Muscle layer of duodenum (tissue), 2 donors: ENCODE measurements at regions not wholly inside any gene's neighbourhood (a gene's known extent, or its start where the extent isn't known, plus 50 kb on each side); places are given as distances from the start of the nearest gene placed in this dataset.
A peak's percentile ranks its signal among the peaks of the same experiment; 100 is the strongest.

Experiments used
- H3K27ac ChIP-seq: one replicate; pipeline ENCODE4 v1.7.0; 2013; ENCODE audit warnings: mild to moderate bottlenecking, low read length
- H3K27me3 ChIP-seq: one replicate; pipeline ENCODE4 v1.7.0; 2013; ENCODE audit warnings: low read depth, mild to moderate bottlenecking, control low read depth, low read length
- H3K36me3 ChIP-seq, 2 donors: one replicate each; pipeline ENCODE4 v1.7.0; 2013; ENCODE audit warnings: low read length in 2 of 2, control low read depth in 1 of 2, mild to moderate bottlenecking in 1 of 2; ENCODE audit not compliant: insufficient read depth in 2 of 2, control insufficient read depth in 1 of 2
- H3K4me1 ChIP-seq, 2 donors: one replicate each; pipeline ENCODE4 v1.7.0; 2013; ENCODE audit warnings: low read length in 2 of 2, mild to moderate bottlenecking in 2 of 2, control low read depth in 1 of 2, moderate library complexity in 1 of 2; ENCODE audit not compliant: insufficient read depth in 2 of 2, control insufficient read depth in 1 of 2
- H3K4me3 ChIP-seq, 2 donors: one replicate each; pipeline ENCODE4 v1.7.0; 2013; ENCODE audit warnings: low read length in 2 of 2, low read depth in 1 of 2, mild to moderate bottlenecking in 1 of 2
- H3K9me3 ChIP-seq, 2 donors: one replicate each; pipeline ENCODE4 v1.7.0; 2013; ENCODE audit warnings: low read length in 2 of 2, control low read depth in 1 of 2, mild to moderate bottlenecking in 1 of 2; ENCODE audit not compliant: control insufficient read depth in 1 of 2
- donor health status: healthy.

DNA sequence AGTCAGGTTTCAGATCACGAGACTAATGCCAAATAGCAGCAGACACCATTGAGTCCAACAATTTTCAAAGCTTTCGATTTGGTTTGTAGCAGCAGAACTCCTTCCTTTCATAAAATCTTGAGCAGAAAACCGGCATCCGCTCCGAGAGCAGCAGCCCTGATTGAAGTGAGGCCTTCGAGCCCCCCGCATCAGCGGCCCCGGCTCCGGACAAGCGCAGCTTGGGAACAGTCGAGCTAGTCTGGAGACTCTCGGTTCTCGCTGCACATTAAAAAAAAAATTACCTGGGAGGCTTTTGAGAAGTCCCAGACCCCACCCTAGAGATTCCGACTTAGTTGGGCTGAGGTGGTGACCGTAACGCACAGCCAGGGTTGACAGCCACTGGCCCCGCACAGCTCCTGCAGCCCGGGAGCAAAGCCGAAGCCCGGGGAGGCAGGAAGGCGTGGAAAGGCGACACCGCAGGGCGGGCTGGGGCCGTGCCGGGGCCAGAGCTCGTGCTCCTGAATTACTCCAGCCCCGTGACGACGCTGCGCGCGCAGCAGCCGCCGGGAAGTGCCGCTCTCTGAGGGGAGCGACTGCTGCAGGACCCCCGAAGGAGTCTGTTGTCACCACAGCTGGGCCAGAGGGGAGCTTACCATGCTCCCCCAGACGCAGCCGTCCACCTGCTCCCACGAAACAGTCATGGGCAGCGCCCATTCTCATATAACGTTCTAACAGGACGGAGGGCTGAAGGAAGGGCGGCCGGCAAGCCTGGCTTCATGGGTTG lies 57.8 kb downstream of the SPATA19 start:
- Histone ChIP-seq H3K27me3 (peaks cover 11% of the 10 kb centered on the region), H3K9me3 (no peaks in the 10 kb centered on the region), H3K4me3 (peak overlapping the region; percentile 7 to 62)

DNA sequence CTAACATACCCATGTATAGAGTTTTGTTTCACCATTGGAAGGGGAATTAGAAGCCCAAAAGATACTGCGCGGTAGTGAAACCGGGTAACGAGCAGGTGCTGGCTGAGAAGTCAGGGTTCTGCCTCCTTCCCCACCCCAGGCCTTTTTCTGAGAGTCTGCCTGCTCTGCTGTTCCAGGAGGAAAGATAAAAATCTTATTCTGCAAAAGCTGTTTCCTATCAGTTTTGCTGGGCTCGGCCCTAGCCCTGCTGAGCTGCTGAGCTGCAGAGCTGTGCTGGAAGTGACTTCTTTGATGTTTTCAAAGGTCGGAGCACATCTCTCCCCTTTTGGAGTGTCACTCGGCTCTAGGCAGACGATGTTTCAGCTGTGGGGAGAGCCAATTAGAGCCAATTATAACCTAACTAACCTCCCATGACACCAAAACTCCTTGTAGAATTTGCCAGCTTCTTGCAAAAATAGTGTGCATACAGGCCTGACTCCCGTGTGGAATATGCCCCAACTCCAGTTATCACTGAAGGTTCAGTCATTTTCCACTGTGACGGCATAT lies 59.4 kb downstream of the SPATA19 start:
- H3K36me3 ChIP-seq, result no peaks in the 10 kb centered on the region
- no peak overlapping the region for H3K4me3 ChIP-seq
- peaks cover 11% of the 10 kb centered on the region for H3K27me3 ChIP-seq
- no peak overlapping the region for H3K27ac ChIP-seq
- peaks cover 0 to 6% of the 10 kb centered on the region in 2 donors for H3K4me1 ChIP-seq
- no peaks in the 10 kb centered on the region for H3K9me3 ChIP-seq

More for the DNA sequence above, 57.8 kb downstream of the SPATA19 start:
- Histone ChIP-seq H3K4me1 (peaks cover 0 to 6% of the 10 kb centered on the region in 2 donors), H3K27ac (no peak overlapping the region), H3K36me3 (no peaks in the 10 kb centered on the region)

DNA sequence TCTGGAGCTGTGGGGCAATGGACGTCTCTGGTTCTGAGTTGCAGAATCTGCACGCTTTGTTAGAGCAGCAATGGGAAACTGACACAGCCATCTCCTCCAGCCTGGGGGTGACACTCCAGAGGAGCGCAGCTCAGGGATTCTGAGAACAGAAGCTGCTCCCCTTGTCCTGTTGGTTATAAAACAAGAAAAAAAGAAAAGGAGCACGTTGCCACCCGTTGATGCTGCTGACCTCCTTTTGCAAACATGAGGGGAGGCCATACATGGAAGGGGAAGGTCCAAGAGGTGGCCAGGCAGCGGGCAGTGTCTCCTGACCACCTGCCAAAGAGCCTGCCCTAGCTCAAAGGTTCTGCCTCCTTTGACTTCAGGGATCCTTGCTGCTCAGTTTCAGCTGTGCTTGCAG lies 61.0 kb downstream of the SPATA19 start:
- Histone ChIP-seq H3K36me3 (no peaks in the 10 kb centered on the region), H3K27ac (no peak overlapping the region), H3K4me1 (peaks cover 0 to 6% of the 10 kb centered on the region in 2 donors), H3K9me3 (no peaks in the 10 kb centered on the region), H3K4me3 (no peak overlapping the region), H3K27me3 (peaks cover 11% of the 10 kb centered on the region)

DNA sequence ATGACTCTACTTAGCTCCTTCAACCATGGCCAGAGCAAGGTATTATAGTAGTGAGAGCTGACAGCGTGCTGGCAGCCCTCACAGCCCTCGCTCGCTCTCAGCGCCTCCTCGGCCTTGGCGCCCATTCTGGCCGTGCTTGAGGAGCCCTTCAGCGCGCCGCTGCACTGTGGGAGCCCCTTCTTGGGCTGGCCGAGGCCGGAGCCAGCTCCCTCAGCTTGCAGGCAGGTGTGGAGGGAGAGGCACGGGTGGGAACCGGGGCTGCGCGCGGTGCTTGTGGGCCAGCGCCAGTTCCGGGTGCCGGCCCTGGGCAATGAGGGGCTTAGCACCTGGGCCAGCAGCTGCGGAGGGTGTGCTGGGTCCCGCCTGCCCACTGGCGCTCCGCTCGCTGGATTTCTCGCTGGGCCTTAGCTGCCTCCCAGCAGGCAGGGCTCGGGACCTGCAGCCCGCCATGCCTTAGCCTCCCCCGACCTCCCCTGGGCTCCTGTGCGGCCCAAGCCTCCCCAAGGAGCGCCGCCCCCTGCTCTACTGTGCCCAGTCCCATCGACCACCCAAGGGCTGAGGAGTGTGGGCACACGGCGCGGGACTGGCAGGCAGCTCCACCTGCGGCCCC lies 63.1 kb downstream of the SPATA19 start:
- Histone ChIP-seq H3K27me3 (peaks cover 1% of the 10 kb centered on the region), H3K27ac (no peak overlapping the region), H3K9me3 (no peaks in the 10 kb centered on the region), H3K4me1 (no peaks in the 10 kb centered on the region), H3K4me3 (no peak overlapping the region), H3K36me3 (no peaks in the 10 kb centered on the region)

DNA sequence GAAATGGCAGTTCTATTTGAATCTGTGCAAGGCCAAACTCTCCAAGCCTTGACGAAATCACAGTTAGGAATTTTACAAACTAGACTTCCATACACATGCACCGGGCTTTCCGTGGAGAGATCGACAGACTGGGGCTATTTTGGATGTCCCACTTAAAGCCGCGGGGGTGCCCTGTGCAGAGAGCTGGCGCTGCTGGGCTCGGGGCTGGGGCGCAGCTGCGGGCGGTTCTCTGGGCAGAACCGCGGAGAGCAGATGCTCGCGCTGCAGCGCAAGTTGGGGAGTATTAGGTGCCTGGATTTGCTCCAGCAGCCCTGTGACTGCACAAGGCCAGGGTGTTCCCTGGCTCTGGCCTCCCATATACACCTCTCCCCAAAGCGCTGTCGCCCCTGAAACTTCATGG lies 67.2 kb downstream of the SPATA19 start:
- Histone ChIP-seq H3K4me3 (no peak overlapping the region), H3K27me3 (no peaks in the 10 kb centered on the region), H3K36me3 (no peaks in the 10 kb centered on the region), H3K27ac (no peak overlapping the region), H3K4me1 (no peaks in the 10 kb centered on the region), H3K9me3 (peaks cover 0 to 12% of the 10 kb centered on the region in 2 donors)

DNA sequence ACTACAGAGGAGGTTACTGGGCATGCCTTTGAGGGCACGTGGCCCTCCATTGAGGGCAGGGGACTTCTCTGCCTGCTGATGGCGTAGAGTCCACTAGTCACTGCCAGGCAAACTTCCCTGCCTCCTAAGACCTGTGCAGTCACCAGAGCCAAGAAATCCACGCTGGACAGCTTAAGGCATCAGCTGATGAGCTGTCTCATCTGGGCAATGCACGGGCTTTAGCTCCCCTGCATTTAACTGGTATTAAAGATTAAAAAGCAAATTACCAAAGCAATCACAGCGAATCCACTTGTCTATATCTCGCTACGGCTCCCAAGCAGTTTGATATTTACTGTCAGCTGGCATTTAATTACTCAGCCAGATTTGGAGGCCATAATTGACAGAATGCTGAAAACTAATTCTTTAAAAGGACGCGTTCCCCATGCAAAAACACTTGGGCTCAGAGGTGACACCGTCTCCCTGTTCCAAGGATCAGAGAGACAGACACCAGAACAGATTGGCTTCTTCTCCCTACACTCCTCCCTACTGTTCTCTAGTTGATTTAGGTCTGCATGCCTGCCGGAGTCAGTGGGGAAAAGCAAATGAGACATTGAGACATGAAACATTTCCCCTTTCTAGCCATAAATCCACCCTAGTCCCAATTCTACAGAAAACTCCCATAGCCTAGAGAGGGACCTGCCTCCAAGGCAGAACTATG lies 68.5 kb downstream of the SPATA19 start:
- Histone ChIP-seq H3K27me3 (no peaks in the 10 kb centered on the region), H3K9me3 (peaks cover 0 to 12% of the 10 kb centered on the region in 2 donors), H3K4me1 (no peaks in the 10 kb centered on the region), H3K4me3 (no peak overlapping the region), H3K27ac (no peak overlapping the region), H3K36me3 (no peaks in the 10 kb centered on the region)

DNA sequence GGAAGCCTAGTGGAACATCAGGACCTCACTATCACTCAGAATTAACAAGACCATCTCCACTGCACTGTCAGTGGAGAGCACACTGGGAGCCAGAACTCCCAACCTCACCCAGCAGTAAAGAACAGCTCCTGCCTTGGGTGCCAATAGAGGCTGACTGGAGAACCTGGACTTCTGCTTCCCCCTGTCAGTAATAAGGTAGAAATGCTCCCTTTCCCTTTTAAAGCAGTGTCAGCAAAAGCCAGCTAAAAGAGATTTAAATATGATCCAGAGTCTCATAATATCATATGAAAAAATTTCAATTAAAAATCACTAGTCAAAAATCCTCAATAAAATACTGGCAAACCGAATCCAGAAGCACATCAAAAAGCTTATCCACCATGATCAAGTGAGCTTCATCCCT lies 82.8 kb downstream of the SPATA19 start:
- H3K4me1 ChIP-seq, result no peaks in the 10 kb centered on the region
- H3K27me3 ChIP-seq, result no peaks in the 10 kb centered on the region
- H3K27ac ChIP-seq, result no peak overlapping the region
- no peak overlapping the region for H3K4me3 ChIP-seq
- H3K9me3 ChIP-seq, result peaks cover 0 to 12% of the 10 kb centered on the region in 2 donors
- H3K36me3 ChIP-seq, result no peaks in the 10 kb centered on the region

DNA sequence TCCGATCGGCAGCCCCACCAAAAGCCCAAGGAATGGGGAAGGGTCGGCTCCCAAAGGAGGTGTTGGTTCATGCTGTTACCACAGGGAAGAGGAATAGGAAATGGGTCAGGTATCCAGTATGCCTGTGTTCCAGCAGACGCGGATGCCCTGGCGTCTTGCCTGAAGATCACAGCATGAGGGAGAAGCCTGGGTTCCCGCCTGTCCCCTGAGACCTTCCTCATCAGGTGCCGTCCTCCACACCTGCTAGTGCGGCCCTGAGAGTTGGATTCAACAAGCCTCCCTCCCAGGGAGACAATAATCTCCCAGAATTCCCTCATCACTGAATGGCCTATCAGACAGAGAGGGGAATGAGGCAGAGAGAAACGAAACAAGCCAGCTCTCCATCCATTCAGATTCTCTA lies 92.2 kb downstream of the SPATA19 start:
- H3K27me3 ChIP-seq, result no peaks in the 10 kb centered on the region
- H3K4me3 ChIP-seq, result no peak overlapping the region
- H3K27ac ChIP-seq, result no peak overlapping the region
- no peaks in the 10 kb centered on the region for H3K36me3 ChIP-seq
- no peaks in the 10 kb centered on the region for H3K4me1 ChIP-seq
- H3K9me3 ChIP-seq, result peaks cover 0 to 4% of the 10 kb centered on the region in 2 donors

DNA sequence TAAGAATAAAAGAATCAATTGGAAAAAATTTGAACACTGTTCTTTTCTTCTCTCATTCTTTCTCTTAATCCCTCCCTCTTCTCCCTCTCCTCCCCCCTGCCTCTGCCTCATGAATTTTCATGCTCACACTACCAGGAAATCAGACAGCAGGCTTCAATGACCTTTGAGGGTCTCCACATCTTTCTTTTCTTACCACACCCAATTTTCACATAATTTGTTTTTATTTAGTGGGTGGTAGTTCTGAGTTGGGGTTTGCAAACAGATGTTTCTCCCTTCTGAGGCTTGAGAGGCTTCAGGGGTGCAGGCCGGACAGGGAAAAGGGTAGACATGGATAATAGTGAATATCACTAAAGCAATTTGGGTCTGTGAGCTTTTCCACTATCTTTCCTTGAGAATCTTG lies 95.5 kb downstream of the SPATA19 start:
- H3K4me3 ChIP-seq, result no peak overlapping the region
- no peaks in the 10 kb centered on the region for H3K27me3 ChIP-seq
- no peaks in the 10 kb centered on the region for H3K36me3 ChIP-seq
- no peaks in the 10 kb centered on the region for H3K4me1 ChIP-seq
- H3K9me3 ChIP-seq, result no peaks in the 10 kb centered on the region
- H3K27ac ChIP-seq, result no peak overlapping the region

DNA sequence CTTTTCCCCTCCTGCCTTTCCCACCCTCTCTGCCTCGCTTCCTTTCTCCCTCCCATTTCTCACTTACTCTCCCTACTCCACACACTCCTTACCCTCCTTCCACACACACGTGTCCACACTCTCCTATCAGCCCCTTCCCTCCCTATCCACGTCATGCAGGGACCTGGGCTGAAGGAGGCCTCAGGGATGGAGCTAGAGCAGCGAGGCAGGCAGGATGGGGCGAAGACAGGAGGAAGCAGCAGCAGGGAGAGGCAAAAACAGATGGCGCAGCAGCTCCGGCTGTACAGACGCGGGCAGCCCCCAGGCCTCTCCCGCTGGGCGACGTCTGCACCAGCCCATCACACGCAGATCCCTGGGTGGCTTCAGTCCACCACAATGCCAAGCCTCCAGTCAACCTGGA lies 97.9 kb downstream of the SPATA19 start:
- Histone ChIP-seq H3K27ac (no peak overlapping the region), H3K36me3 (no peaks in the 10 kb centered on the region), H3K4me3 (no peak overlapping the region), H3K27me3 (no peaks in the 10 kb centered on the region), H3K9me3 (no peaks in the 10 kb centered on the region), H3K4me1 (no peaks in the 10 kb centered on the region)

DNA sequence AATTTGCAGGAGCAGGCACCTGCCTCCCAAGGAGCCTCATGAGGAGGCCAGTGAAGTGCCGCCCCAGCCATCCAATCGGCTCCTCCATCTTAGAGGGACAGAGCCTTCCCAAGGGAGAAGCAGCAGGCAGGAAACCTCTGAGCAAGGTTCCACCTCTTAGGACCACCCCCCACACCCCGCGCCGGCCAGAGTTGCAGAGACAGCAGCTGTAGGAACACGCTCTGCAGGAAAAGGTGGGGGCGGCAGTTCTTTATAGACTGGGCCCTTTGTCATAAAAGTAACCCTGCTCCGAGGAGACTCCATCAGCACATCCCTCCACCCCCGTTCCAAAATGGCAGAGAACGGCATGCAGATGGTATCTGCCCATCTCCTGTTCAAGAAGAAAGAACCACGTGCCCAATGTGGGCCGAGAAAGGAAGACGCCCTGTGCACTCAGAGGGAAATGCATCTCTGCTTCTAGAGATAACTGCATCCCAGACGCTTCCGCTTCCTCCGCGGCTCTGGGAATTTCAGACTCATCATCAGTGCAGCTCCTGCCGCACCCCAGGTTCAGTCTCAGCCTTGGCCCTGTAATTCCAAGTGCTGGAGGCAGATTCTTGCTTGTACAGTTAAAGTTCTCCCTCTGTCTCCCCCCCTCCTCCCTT lies 98.5 kb downstream of the SPATA19 start:
- Histone ChIP-seq H3K4me1 (no peaks in the 10 kb centered on the region), H3K4me3 (no peak overlapping the region), H3K36me3 (no peaks in the 10 kb centered on the region), H3K9me3 (no peaks in the 10 kb centered on the region), H3K27ac (no peak overlapping the region), H3K27me3 (no peaks in the 10 kb centered on the region)
